ENCODE measurements at regions not wholly inside any gene's neighbourhood (a gene's known extent, or its start where the extent isn't known, plus 50 kb on each side); places are given as distances from the start of the nearest gene placed in this dataset.
"Not testable (repeated sequence)": the region's sequence is repeated elsewhere in the genome, so short reads cannot be mapped to it uniquely, and the experiment has no call there.

GRCh38 chr6:56841381-56841749 lies 113.5 kb upstream of the BEND6 start:
- DNase-seq (ENCODE audit: low read depth, low spot score), result no peak
- no peak overlapping the region for H3K27ac ChIP-seq

GRCh38 chr6:56840467-56841380 lies 114.2 kb upstream of the BEND6 start:
- H3K27ac ChIP-seq, result peak overlapping the region; percentile 31
- no peak for DNase-seq (ENCODE audit: low read depth, low spot score)

GRCh38 chr6:56839533-56840183 lies 115.2 kb upstream of the BEND6 start:
- DNase-seq (ENCODE audit: low read depth, low spot score), result no peak
- no peak overlapping the region for H3K27ac ChIP-seq

- DNase-seq (ENCODE audit: low read depth, low spot score), result no peak
- H3K27ac ChIP-seq, result no peak overlapping the region
Observed at GRCh38 chr6:56838965-56839364, 115.9 kb upstream of the BEND6 start.

GRCh38 chr6:56838016-56838555 lies 116.8 kb upstream of the BEND6 start:
- H3K27ac ChIP-seq, result no peak overlapping the region
- no peak for DNase-seq (ENCODE audit: low read depth, low spot score)

GRCh38 chr6:56837322-56837894 lies 117.5 kb upstream of the BEND6 start:
- H3K27ac ChIP-seq, result no peak overlapping the region
- DNase-seq (ENCODE audit: low read depth, low spot score), result no peak

- DNase-seq (ENCODE audit: low read depth, low spot score), result no peak
Observed at GRCh38 chr6:56835612-56836011, 119.3 kb upstream of the BEND6 start.

GRCh38 chr6:56833873-56834272 lies 121.0 kb upstream of the BEND6 start:
- DNase-seq (ENCODE audit: low read depth, low spot score), result no peak
- H3K27ac ChIP-seq, result no peak overlapping the region

More at GRCh38 chr6:56835612-56836011, 119.3 kb upstream of the BEND6 start:
- H3K27ac ChIP-seq, result no peak overlapping the region

- no peak for DNase-seq (ENCODE audit: low read depth, low spot score)
Observed at GRCh38 chr6:56833127-56833791, 121.6 kb upstream of the BEND6 start.

GRCh38 chr6:56832225-56832624 lies 122.7 kb upstream of the BEND6 start:
- DNase-seq (ENCODE audit: low read depth, low spot score), result no peak
- H3K27ac ChIP-seq, result no peak overlapping the region

More at GRCh38 chr6:56833127-56833791, 121.6 kb upstream of the BEND6 start:
- no peak overlapping the region for H3K27ac ChIP-seq

- no peak for DNase-seq (ENCODE audit: low read depth, low spot score)
- H3K27ac ChIP-seq, result no peak overlapping the region
Observed at GRCh38 chr6:56831334-56831733, 123.6 kb upstream of the BEND6 start.

- no peak for DNase-seq (ENCODE audit: low read depth, low spot score)
- no peak overlapping the region for H3K27ac ChIP-seq
Observed at GRCh38 chr6:56827908-56828649, 126.8 kb upstream of the BEND6 start.

GRCh38 chr6:56824431-56824830 lies 130.5 kb upstream of the BEND6 start:
- not testable (repeated sequence) for DNase-seq (ENCODE audit: low read depth, low spot score); H3K27ac ChIP-seq

GRCh38 chr6:56821005-56821432 lies 133.9 kb upstream of the BEND6 start:
- no peak for DNase-seq (ENCODE audit: low read depth, low spot score)
- H3K27ac ChIP-seq, result no peak overlapping the region

GRCh38 chr6:56820060-56820459 lies 134.8 kb upstream of the BEND6 start:
- no peak for DNase-seq (ENCODE audit: low read depth, low spot score)
- H3K27ac ChIP-seq, result no peak overlapping the region

- DNase-seq (ENCODE audit: low read depth, low spot score), result no peak
- no peak overlapping the region for H3K27ac ChIP-seq
Observed at GRCh38 chr6:56819604-56820003, 135.3 kb upstream of the BEND6 start.

- H3K27ac ChIP-seq, result no peak overlapping the region
- DNase-seq (ENCODE audit: low read depth, low spot score), result no peak
Observed at GRCh38 chr6:56816370-56816769, 138.5 kb upstream of the BEND6 start.

- no peak overlapping the region for H3K27ac ChIP-seq
- no peak for DNase-seq (ENCODE audit: low read depth, low spot score)
Observed at GRCh38 chr6:56815436-56815835, 139.5 kb upstream of the BEND6 start.

GRCh38 chr6:56814802-56815201 lies 140.1 kb upstream of the BEND6 start:
- no peak for DNase-seq (ENCODE audit: low read depth, low spot score)
- H3K27ac ChIP-seq, result no peak overlapping the region

GRCh38 chr6:56814308-56814707 lies 140.6 kb upstream of the BEND6 start:
- DNase-seq (ENCODE audit: low read depth, low spot score), result no peak
- no peak overlapping the region for H3K27ac ChIP-seq

Data from epithelial cell of prostate (primary cell).